ENCODE measurements at regions not wholly inside any gene's neighbourhood (a gene's known extent, or its start where the extent isn't known, plus 50 kb on each side); places are given as distances from the start of the nearest gene placed in this dataset.

GRCh38 chr4:159770401-159770800 lies 667.5 kb downstream of the RAPGEF2 start:
- TF ChIP-seq, protein P1, sequence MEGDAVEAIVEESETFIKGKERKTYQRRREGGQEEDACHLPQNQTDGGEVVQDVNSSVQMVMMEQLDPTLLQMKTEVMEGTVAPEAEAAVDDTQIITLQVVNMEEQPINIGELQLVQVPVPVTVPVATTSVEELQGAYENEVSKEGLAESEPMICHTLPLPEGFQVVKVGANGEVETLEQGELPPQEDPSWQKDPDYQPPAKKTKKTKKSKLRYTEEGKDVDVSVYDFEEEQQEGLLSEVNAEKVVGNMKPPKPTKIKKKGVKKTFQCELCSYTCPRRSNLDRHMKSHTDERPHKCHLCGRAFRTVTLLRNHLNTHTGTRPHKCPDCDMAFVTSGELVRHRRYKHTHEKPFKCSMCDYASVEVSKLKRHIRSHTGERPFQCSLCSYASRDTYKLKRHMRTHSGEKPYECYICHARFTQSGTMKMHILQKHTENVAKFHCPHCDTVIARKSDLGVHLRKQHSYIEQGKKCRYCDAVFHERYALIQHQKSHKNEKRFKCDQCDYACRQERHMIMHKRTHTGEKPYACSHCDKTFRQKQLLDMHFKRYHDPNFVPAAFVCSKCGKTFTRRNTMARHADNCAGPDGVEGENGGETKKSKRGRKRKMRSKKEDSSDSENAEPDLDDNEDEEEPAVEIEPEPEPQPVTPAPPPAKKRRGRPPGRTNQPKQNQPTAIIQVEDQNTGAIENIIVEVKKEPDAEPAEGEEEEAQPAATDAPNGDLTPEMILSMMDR (IDR thresholded peaks at IDR 0.05 in 2 of 3, conservative IDR thresholded peaks at IDR 0.05 in 1 of 3; ENCODE audit: borderline replicate concordance in 1 of 3, insufficient read depth in 1 of 3, low read depth in 2 of 3, low read length in 2 of 3): no peak
- no peak for TF ChIP-seq POLR2A (IDR thresholded peaks at IDR 0.05; ENCODE audit: borderline replicate concordance, extremely low read depth, insufficient read depth, insufficient read length)

Data from HCT116 (cell line).